GM21447 (cell line): ENCODE measurements at regions not wholly inside any gene's neighbourhood (a gene's known extent, or its start where the extent isn't known, plus 50 kb on each side); places are given as distances from the start of the nearest gene placed in this dataset.
"Not testable (repeated sequence)": the region's sequence is repeated elsewhere in the genome, so short reads cannot be mapped to it uniquely, and the experiment has no call there.

Experiments used
- ATAC-seq: cut with Tn5 transposase; IDR thresholded peaks from one replicate; pipeline ENCODE4 v1.9.1; 2021; ENCODE audit not compliant: unreplicated experiment

- ATAC-seq = no peak
Observed at GRCh38 chr2:11950896-11951295, 204.5 kb downstream of the LPIN1 start.

GRCh38 chr2:11951492-11951891 lies 205.1 kb downstream of the LPIN1 start:
- not testable (repeated sequence) for ATAC-seq

GRCh38 chr2:11953258-11953657 lies 206.8 kb downstream of the LPIN1 start:
- no peak for ATAC-seq

GRCh38 chr2:11955314-11955713 lies 208.9 kb downstream of the LPIN1 start:
- ATAC-seq = no peak

- ATAC-seq = no peak
Observed at GRCh38 chr2:11955884-11956291, 209.5 kb downstream of the LPIN1 start.

- no peak for ATAC-seq
Observed at GRCh38 chr2:11962707-11963328, 216.4 kb downstream of the LPIN1 start.

GRCh38 chr2:11963966-11964365 lies 217.5 kb downstream of the LPIN1 start:
- ATAC-seq = no peak

GRCh38 chr2:11967946-11968465 lies 221.6 kb downstream of the LPIN1 start:
- no peak for ATAC-seq

- ATAC-seq = no peak
Observed at GRCh38 chr2:11968521-11968920, 222.1 kb downstream of the LPIN1 start.

- no peak for ATAC-seq
Observed at GRCh38 chr2:11969774-11970173, 223.3 kb downstream of the LPIN1 start.

- ATAC-seq = no peak
Observed at GRCh38 chr2:11974573-11974972, 228.1 kb downstream of the LPIN1 start.

- ATAC-seq = no peak
Observed at GRCh38 chr2:11975373-11975772, 228.9 kb downstream of the LPIN1 start.

GRCh38 chr2:11976073-11976472 lies 229.6 kb downstream of the LPIN1 start:
- ATAC-seq = no peak

- ATAC-seq = no peak
Observed at GRCh38 chr2:11977766-11978524, 231.5 kb downstream of the LPIN1 start.

- ATAC-seq = no peak
Observed at GRCh38 chr2:11980809-11981208, 234.4 kb downstream of the LPIN1 start.

GRCh38 chr2:11983401-11983800 lies 237.0 kb downstream of the LPIN1 start:
- no peak for ATAC-seq

- ATAC-seq = no peak
Observed at GRCh38 chr2:11983870-11984269, 237.4 kb downstream of the LPIN1 start.

GRCh38 chr2:11984316-11985158 lies 238.1 kb downstream of the LPIN1 start:
- no peak for ATAC-seq

- ATAC-seq = no peak
Observed at GRCh38 chr2:11985817-11986566, 239.6 kb downstream of the LPIN1 start.

- no peak for ATAC-seq
Observed at GRCh38 chr2:11987151-11987550, 240.7 kb downstream of the LPIN1 start.
